ENCODE measurements at regions not wholly inside any gene's neighbourhood (a gene's known extent, or its start where the extent isn't known, plus 50 kb on each side); places are given as distances from the start of the nearest gene placed in this dataset.

- Histone ChIP-seq H3K36me3 (ENCODE audit: low read depth, missing control alignments) (no peaks in the 10 kb centered on the region), H3K9me3 (no peaks in the 10 kb centered on the region), H3K27me3 (no peaks in the 10 kb centered on the region), H3K4me1 (peaks cover 3% of the 10 kb centered on the region), H3K4me3 (no peak overlapping the region), H3K27ac (no peak overlapping the region)
- TF ChIP-seq POLR2A (IDR thresholded peaks at IDR 0.05) (no peak), CTCF (IDR thresholded peaks at IDR 0.05) (no peak)
- DNase-seq, result no peak
- 87 to 94% methylated on average over 5 of the region's 5 CpGs for WGBS, 2 donors
- intact Hi-C loops (cut with DNase I; ENCODE audit: low total_unique reads), result no loop called here
These were observed 372.7 kb upstream of the CITED2 start for GRCh38 chr6:139747154-139747553.

DNA sequence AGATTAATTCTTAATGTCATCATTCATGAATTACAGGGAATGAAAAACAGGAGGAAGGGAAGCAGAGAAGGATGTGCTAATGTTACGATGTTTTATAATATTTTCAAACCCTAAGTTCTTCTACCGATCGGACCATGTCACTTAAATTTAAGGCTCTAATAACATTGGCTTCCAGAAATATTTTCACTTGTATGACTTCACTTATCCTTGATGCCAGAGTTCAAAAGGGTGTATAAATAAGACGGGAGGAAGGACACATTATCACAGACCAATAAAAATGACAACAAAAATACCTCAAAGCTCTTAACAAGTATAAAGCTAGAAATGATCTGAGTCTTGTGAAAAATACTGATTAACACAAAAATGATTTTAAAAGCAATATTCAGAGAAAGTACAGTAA, 370.4 kb upstream of the CITED2 start:
- H3K4me3 ChIP-seq, result no peak overlapping the region
- H3K27ac ChIP-seq, result no peak overlapping the region
- peaks cover 3% of the 10 kb centered on the region for H3K4me1 ChIP-seq
- TF ChIP-seq POLR2A (IDR thresholded peaks at IDR 0.05) (no peak), CTCF (IDR thresholded peaks at IDR 0.05) (no peak)
- H3K9me3 ChIP-seq, result no peaks in the 10 kb centered on the region
- intact Hi-C loops (cut with DNase I; ENCODE audit: low total_unique reads), result no loop called here
- WGBS, 2 donors, result 48 to 62% methylated on average over 4 of the region's 4 CpGs
- no peak for DNase-seq
- no peaks in the 10 kb centered on the region for H3K36me3 ChIP-seq (ENCODE audit: low read depth, missing control alignments)
- no peaks in the 10 kb centered on the region for H3K27me3 ChIP-seq

- intact Hi-C loops (cut with DNase I; ENCODE audit: low total_unique reads), result no loop called here
These were observed 369.4 kb upstream of the CITED2 start for GRCh38 chr6:139743664-139744437.

DNA sequence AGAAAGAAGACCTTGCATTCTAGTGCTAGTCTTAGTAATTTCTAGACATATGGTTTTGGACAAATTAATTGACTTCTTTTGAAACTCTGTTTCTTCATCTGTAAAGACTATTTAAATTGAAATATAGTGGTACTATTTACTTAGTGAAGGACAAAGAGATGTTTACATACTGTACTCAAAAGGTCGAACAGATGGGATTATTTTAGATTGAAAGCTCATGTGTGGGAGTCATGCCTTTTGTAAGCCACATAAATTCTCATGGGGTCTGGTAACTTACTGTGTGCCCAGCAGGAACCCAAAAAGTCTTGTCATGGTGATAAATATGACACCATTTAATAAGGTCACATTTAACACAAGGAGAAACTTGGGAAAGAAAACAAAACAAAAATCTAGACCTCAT, 368.2 kb upstream of the CITED2 start:
- intact Hi-C loops (cut with DNase I; ENCODE audit: low total_unique reads), result no loop called here
- WGBS, 2 donors, result 43 to 61% methylated on average over 1 of the region's 1 CpG

More at GRCh38 chr6:139743664-139744437, 369.4 kb upstream of the CITED2 start:
- WGBS, 2 donors, result 60 to 82% methylated on average over 3 of the region's 3 CpGs
- TF ChIP-seq CTCF (IDR thresholded peaks at IDR 0.05) (no peak), POLR2A (IDR thresholded peaks at IDR 0.05) (no peak)
- peaks cover 3% of the 10 kb centered on the region for H3K4me1 ChIP-seq
- H3K4me3 ChIP-seq, result no peak overlapping the region
- H3K9me3 ChIP-seq, result no peaks in the 10 kb centered on the region
- no peak overlapping the region for H3K27ac ChIP-seq
- no peak for DNase-seq
- no peaks in the 10 kb centered on the region for H3K27me3 ChIP-seq
- H3K36me3 ChIP-seq (ENCODE audit: low read depth, missing control alignments), result no peaks in the 10 kb centered on the region

DNA sequence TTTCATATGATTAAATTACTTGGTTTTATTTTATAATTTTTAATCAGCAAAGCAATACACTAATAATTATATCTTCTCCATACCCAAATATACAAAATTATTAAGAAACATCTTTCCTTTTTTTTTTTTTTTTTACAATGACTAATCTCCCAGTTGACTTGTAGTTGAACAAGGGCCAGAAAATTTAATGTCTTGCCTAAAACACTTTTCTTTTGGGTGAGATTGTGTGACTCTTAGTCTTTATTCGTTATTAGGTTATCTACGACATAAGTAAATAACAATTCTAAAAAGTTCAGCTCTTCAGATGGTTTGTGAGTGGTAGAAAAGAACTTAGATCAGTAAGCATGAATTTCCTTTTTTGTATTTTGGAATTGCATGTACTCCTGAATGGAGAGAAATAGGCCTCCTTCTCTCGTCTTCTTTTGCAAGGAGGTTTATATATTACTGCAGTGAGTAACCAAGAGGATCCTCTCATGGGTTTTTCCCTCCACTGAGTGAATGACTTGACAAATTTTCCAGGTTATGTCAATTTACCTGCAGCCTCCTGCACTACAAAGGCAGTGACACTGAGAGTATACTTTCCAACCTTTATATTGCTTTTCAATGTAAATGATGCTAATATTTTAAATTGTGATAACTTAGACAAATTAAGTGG, 364.5 kb upstream of the CITED2 start:
- Histone ChIP-seq H3K36me3 (ENCODE audit: low read depth, missing control alignments) (no peaks in the 10 kb centered on the region), H3K4me1 (no peaks in the 10 kb centered on the region), H3K27ac (no peak overlapping the region), H3K4me3 (no peak overlapping the region), H3K27me3 (no peaks in the 10 kb centered on the region), H3K9me3 (no peaks in the 10 kb centered on the region)
- TF ChIP-seq POLR2A (IDR thresholded peaks at IDR 0.05), result no peak
- DNase-seq, result no peak
- intact Hi-C loops (cut with DNase I; ENCODE audit: low total_unique reads), result no loop called here
- 90 to 91% methylated on average over 3 of the region's 3 CpGs for WGBS, 2 donors

More for the DNA sequence above, 368.2 kb upstream of the CITED2 start:
- peaks cover under 1% of the 10 kb centered on the region for H3K4me1 ChIP-seq
- H3K4me3 ChIP-seq, result no peak overlapping the region
- H3K9me3 ChIP-seq, result no peaks in the 10 kb centered on the region
- DNase-seq, result no peak
- TF ChIP-seq POLR2A (IDR thresholded peaks at IDR 0.05), result no peak
- H3K27me3 ChIP-seq, result no peaks in the 10 kb centered on the region
- no peaks in the 10 kb centered on the region for H3K36me3 ChIP-seq (ENCODE audit: low read depth, missing control alignments)
- H3K27ac ChIP-seq, result no peak overlapping the region
